ENCODE measurements at regions not wholly inside any gene's neighbourhood (a gene's known extent, or its start where the extent isn't known, plus 50 kb on each side); places are given as distances from the start of the nearest gene placed in this dataset.

DNA sequence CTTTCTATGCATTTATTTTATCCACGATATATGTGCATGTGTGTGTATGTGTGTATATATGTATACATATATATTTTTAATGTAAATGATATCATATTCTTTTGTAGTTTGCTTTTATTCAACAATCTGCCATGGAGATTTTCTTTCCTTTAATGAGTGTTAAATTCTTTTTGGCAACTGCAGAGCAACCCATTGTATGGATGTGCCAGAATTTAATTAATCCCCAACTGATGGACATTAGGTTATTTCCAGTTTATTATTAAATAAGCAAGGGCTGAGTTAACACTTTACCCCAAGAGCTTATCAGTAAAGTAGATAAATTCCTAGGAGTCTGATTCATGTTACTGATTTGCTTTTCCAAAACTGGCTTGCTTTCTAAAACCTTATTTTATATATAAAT is 58.9 kb upstream of the CD28 start:
- Histone ChIP-seq H3K4me3 (ENCODE audit: low read depth, low read length, poor library complexity, severe bottlenecking) (no peak overlapping the region), H3K9me3 (ENCODE audit: low read length) (0 out of 2 replicates have a peak, but pooled peaks cover 5% of the 10 kb centered on the region), H2AFZ (ENCODE audit: low read length) (no peak overlapping the region), H3K36me3 (ENCODE audit: insufficient read depth, low read length) (no peaks in the 10 kb centered on the region; the same call in 1 of the 2 replicates), H3K9me2 (ENCODE audit: insufficient read depth, low read length) (no peaks in the 10 kb centered on the region), H3K4me2 (ENCODE audit: low read length) (no peak overlapping the region), H3K4me1 (ENCODE audit: insufficient read depth, low read length, poor library complexity, severe bottlenecking) (peaks cover 42% of the 10 kb centered on the region), H3K27ac (ENCODE audit: low read depth, low read length, poor library complexity, severe bottlenecking) (no peak overlapping the region), H4K20me1 (ENCODE audit: insufficient read depth, low read length) (no peaks in the 10 kb centered on the region), H3K79me2 (ENCODE audit: insufficient read depth, low read depth, low read length) (no peaks in the 10 kb centered on the region)
- ChIA-PET POLR2A (interaction anchor here (0.5 to 4.4 kb wide), 8 partner anchors 9 to 168 kb away, joined by 3 to 27 read pairs (median 4); no protein-coding TSS in a partner anchor), CTCF (ENCODE audit: unreplicated experiment) (no interaction called here)
- no peak for TF ChIP-seq EZH2phosphoT487 (IDR thresholded peaks at IDR 0.05; ENCODE audit: borderline replicate concordance, low read depth, low read length)
- TF ChIP-seq, protein P1, sequence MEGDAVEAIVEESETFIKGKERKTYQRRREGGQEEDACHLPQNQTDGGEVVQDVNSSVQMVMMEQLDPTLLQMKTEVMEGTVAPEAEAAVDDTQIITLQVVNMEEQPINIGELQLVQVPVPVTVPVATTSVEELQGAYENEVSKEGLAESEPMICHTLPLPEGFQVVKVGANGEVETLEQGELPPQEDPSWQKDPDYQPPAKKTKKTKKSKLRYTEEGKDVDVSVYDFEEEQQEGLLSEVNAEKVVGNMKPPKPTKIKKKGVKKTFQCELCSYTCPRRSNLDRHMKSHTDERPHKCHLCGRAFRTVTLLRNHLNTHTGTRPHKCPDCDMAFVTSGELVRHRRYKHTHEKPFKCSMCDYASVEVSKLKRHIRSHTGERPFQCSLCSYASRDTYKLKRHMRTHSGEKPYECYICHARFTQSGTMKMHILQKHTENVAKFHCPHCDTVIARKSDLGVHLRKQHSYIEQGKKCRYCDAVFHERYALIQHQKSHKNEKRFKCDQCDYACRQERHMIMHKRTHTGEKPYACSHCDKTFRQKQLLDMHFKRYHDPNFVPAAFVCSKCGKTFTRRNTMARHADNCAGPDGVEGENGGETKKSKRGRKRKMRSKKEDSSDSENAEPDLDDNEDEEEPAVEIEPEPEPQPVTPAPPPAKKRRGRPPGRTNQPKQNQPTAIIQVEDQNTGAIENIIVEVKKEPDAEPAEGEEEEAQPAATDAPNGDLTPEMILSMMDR (conservative IDR thresholded peaks at IDR 0.05; ENCODE audit: low read length), result no peak
- BruUV-seq (replicated peaks), result no TSS peak
- intact Hi-C loops (cut with micrococcal nuclease; ENCODE audit: unreplicated experiment), result loop anchor here (5.0 kb wide), 1 partner anchor 50 kb away; no protein-coding TSS in a partner anchor
- DNase-seq (ENCODE audit: low spot score), result no peak

DNA sequence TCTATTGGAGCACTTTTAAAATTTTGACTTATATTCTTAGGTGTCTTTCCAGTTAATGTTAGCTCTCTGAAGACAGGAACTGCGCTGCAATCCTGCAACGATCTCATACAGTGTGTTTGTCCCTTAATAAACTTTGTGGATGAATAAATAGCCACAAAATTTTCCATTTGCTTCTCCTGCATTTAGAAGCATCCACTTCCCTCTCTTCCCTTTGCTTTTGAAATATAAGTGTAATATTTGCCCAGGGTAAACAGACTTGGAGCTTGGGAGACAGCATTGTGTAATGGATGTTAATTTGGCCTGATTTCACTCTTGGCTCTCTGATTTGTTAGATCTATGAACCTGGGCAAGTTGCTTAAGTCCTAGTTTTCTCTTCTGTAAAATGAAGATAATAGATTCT is 58.2 kb upstream of the CD28 start:
- no peak overlapping the region for H3K27ac ChIP-seq (ENCODE audit: low read depth, low read length, poor library complexity, severe bottlenecking)
- no peak overlapping the region for H3K4me3 ChIP-seq (ENCODE audit: low read depth, low read length, poor library complexity, severe bottlenecking)
- H3K36me3 ChIP-seq (ENCODE audit: insufficient read depth, low read length), result no peaks in the 10 kb centered on the region; the same call in 1 of the 2 replicates
- ChIA-PET CTCF (ENCODE audit: unreplicated experiment) (no interaction called here), POLR2A (interaction anchor here (0.5 to 4.4 kb wide), 8 partner anchors 10 to 169 kb away, joined by 3 to 27 read pairs (median 4); no protein-coding TSS in a partner anchor)
- H3K4me1 ChIP-seq (ENCODE audit: insufficient read depth, low read length, poor library complexity, severe bottlenecking), result peaks cover 42% of the 10 kb centered on the region
- 0 out of 2 replicates have a peak, but pooled peaks cover 5% of the 10 kb centered on the region for H3K9me3 ChIP-seq (ENCODE audit: low read length)
- H3K79me2 ChIP-seq (ENCODE audit: insufficient read depth, low read depth, low read length), result no peaks in the 10 kb centered on the region
- no peak for DNase-seq (ENCODE audit: low spot score)
- no peaks in the 10 kb centered on the region for H3K9me2 ChIP-seq (ENCODE audit: insufficient read depth, low read length)
- TF ChIP-seq, protein P1 (conservative IDR thresholded peaks at IDR 0.05; ENCODE audit: low read length), result no peak
- no TSS peak for BruUV-seq (replicated peaks)
- peak overlapping the region; percentile 50 for H3K4me2 ChIP-seq (ENCODE audit: low read length)
- intact Hi-C loops (cut with micrococcal nuclease; ENCODE audit: unreplicated experiment), result loop anchor here (5.0 kb wide), 1 partner anchor 51 kb away; no protein-coding TSS in a partner anchor
- peak overlapping the region; percentile 88 for H2AFZ ChIP-seq (ENCODE audit: low read length)
- H4K20me1 ChIP-seq (ENCODE audit: insufficient read depth, low read length), result no peaks in the 10 kb centered on the region

- intact Hi-C loops (cut with micrococcal nuclease; ENCODE audit: unreplicated experiment), result loop anchor here (5.0 kb wide), 1 partner anchor 52 kb away; no protein-coding TSS in a partner anchor
- H4K20me1 ChIP-seq (ENCODE audit: insufficient read depth, low read length), result no peaks in the 10 kb centered on the region
- H3K4me2 ChIP-seq (ENCODE audit: low read length), result peak overlapping the region; percentile 61
- peaks cover 42% of the 10 kb centered on the region for H3K4me1 ChIP-seq (ENCODE audit: insufficient read depth, low read length, poor library complexity, severe bottlenecking)
- H3K79me2 ChIP-seq (ENCODE audit: insufficient read depth, low read depth, low read length), result no peaks in the 10 kb centered on the region
- 0 out of 2 replicates have a peak, but pooled peaks cover 5% of the 10 kb centered on the region for H3K9me3 ChIP-seq (ENCODE audit: low read length)
- H3K4me3 ChIP-seq (ENCODE audit: low read depth, low read length, poor library complexity, severe bottlenecking), result no peak overlapping the region
- TF ChIP-seq, protein P1 (conservative IDR thresholded peaks at IDR 0.05; ENCODE audit: low read length), result no peak
- no peak for TF ChIP-seq EZH2phosphoT487 (IDR thresholded peaks at IDR 0.05; ENCODE audit: borderline replicate concordance, low read depth, low read length)
- CTCF ChIA-PET (ENCODE audit: unreplicated experiment), result interaction anchor here (0.8 kb wide), 1 partner anchor 58 kb away, joined by 3 read pairs; no protein-coding TSS in a partner anchor
- peak overlapping the region; percentile 55 for H3K27ac ChIP-seq (ENCODE audit: low read depth, low read length, poor library complexity, severe bottlenecking)
- H3K36me3 ChIP-seq (ENCODE audit: insufficient read depth, low read length), result no peaks in the 10 kb centered on the region; the same call in 1 of the 2 replicates
- no peaks in the 10 kb centered on the region for H3K9me2 ChIP-seq (ENCODE audit: insufficient read depth, low read length)
- POLR2A ChIA-PET, result interaction anchor here (0.6 to 4.4 kb wide), 12 partner anchors 11 to 187 kb away, joined by 3 to 27 read pairs (median 4); partner anchors contain the start of gene RAPH1
- BruUV-seq (replicated peaks), result no TSS peak
- H2AFZ ChIP-seq (ENCODE audit: low read length), result peak overlapping the region; percentile 95
- no peak for DNase-seq (ENCODE audit: low spot score)
Measured at GRCh38 chr2:203649176-203649814, 57.1 kb upstream of the CD28 start.

Measured in OCI-LY7 (cell line).